ENCODE measurements at regions not wholly inside any gene's neighbourhood (a gene's known extent, or its start where the extent isn't known, plus 50 kb on each side); places are given as distances from the start of the nearest gene placed in this dataset.

DNA sequence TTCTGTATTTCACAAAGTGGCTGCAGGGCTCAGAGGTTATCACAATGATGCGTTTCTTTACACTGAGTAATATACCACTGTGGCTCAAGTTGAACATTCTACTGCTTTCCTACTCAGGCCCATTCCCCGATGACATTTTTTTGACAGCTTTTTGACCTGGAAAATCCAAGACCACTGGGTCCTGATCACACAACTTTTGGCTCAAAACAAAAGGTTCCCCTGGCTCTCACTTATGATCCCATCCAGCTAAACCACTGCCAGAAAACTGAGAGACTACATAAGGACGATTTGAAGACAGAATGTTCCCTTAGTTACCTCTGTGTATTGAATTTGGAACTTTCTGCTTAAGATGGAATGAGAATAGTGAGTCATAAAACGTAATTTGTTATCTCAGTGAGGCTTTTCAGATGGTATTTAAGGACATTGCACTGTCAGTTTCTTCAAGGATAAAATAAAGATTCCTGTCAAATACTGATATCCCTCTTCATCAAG lies 78.0 kb upstream of the FBXL7 start:
- Histone ChIP-seq H3K27ac (peak overlapping the region; percentile 58 to 66 (median 60)), H3K36me3 (no peaks in the 10 kb centered on the region), H3K4me3 (no peak overlapping the region), H3K4me1 (peaks cover 0 to 26% (median 0%) of the 10 kb centered on the region in 3 donors), H3K9me3 (no peaks in the 10 kb centered on the region), H3K27me3 (no peaks in the 10 kb centered on the region)
- peak; percentile 71 for ATAC-seq
- no peak for TF ChIP-seq EP300 (IDR thresholded peaks at IDR 0.05)
- TF ChIP-seq, protein P1, sequence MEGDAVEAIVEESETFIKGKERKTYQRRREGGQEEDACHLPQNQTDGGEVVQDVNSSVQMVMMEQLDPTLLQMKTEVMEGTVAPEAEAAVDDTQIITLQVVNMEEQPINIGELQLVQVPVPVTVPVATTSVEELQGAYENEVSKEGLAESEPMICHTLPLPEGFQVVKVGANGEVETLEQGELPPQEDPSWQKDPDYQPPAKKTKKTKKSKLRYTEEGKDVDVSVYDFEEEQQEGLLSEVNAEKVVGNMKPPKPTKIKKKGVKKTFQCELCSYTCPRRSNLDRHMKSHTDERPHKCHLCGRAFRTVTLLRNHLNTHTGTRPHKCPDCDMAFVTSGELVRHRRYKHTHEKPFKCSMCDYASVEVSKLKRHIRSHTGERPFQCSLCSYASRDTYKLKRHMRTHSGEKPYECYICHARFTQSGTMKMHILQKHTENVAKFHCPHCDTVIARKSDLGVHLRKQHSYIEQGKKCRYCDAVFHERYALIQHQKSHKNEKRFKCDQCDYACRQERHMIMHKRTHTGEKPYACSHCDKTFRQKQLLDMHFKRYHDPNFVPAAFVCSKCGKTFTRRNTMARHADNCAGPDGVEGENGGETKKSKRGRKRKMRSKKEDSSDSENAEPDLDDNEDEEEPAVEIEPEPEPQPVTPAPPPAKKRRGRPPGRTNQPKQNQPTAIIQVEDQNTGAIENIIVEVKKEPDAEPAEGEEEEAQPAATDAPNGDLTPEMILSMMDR (IDR thresholded peaks at IDR 0.05) = no peak
- peak; percentile 71 for TF ChIP-seq POLR2AphosphoS5 (IDR thresholded peaks at IDR 0.05)
- TF ChIP-seq POLR2A (IDR thresholded peaks at IDR 0.05) = no peak
- 32 to 37% methylated on average over 4 of the region's 4 CpGs for WGBS, 2 donors (ENCODE audit: low coverage in 1 of 2)

DNA sequence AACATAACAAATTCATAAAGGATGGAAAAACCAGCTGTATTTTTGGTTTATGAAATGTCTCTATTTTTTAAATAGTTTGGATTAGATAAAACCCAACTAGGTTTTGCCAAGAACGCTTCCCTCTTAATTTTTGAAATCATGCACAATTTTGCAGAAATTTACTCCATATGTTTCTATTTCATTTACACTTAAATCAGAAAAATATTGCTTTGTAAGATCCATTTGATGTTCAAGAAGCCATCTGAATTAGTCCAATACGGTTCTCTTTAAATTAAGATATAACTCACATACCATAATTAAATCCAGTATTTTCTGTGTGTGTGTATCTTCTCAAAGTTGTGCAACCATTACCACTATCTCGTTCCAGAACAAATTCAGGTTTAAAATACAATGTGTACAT lies 78.6 kb upstream of the FBXL7 start:
- Histone ChIP-seq H3K4me1 (peaks cover 0 to 26% (median 0%) of the 10 kb centered on the region in 3 donors), H3K4me3 (no peak overlapping the region), H3K27me3 (no peaks in the 10 kb centered on the region), H3K36me3 (no peaks in the 10 kb centered on the region), H3K27ac (peak overlapping the region in 2 of 4 donors; percentile 58 to 66), H3K9me3 (no peaks in the 10 kb centered on the region)
- ATAC-seq = no peak
- WGBS, 2 donors (ENCODE audit: low coverage in 1 of 2) = 55 to 73% methylated on average over 3 of the region's 3 CpGs
- TF ChIP-seq POLR2AphosphoS5 (IDR thresholded peaks at IDR 0.05) (no peak), POLR2A (IDR thresholded peaks at IDR 0.05) (no peak)

DNA sequence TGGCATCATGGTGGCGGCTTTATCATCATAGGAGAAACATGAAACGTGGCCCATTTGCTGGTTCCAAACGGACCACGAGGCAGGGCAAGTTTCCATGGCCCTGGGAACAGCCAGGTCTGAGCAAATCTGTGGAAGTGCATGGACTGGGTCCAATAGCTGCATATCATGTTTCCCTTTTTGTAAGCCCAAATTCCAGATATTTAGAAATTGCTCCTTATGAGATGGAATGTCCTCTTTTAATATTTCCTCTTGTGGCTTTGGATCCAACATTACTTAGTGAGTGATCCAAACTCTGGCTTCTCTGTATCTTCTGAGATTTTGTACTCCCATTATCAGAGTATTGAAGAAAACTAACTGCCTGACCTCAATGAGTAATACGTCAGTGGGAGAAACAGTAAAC lies 79.8 kb upstream of the FBXL7 start:
- WGBS, 2 donors (ENCODE audit: low coverage in 1 of 2) = 49 to 74% methylated on average over 5 of the region's 5 CpGs
- Histone ChIP-seq H3K36me3 (no peaks in the 10 kb centered on the region), H3K4me3 (no peak overlapping the region), H3K27ac (peak overlapping the region in 2 of 4 donors; percentile 25 to 66), H3K4me1 (peaks cover 0 to 19% (median 0%) of the 10 kb centered on the region in 3 donors), H3K27me3 (no peaks in the 10 kb centered on the region), H3K9me3 (no peaks in the 10 kb centered on the region)
- TF ChIP-seq, protein P1 (IDR thresholded peaks at IDR 0.05) = no peak
- TF ChIP-seq POLR2A (IDR thresholded peaks at IDR 0.05) (no peak), EP300 (IDR thresholded peaks at IDR 0.05) (no peak), POLR2AphosphoS5 (IDR thresholded peaks at IDR 0.05) (no peak)
- peak; percentile 59 for ATAC-seq

DNA sequence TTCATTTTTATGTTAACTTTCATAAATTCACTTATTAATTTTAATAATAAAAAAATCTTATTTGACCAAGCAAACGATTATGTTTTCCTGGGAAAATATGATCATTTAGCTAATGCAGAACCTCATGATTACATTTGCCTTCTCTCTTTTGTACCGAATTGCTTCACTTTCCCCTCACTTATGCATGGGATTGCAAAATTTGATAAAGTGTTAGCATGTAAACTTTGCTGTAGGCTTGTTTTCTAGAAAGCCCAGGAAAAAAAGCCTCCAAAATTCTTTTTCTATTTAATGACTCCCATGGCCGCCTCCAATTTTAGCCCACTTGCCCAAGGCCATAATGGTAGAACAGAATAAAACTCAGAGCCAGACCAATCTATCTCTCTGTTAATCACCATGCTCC lies 82.8 kb upstream of the FBXL7 start:
- 90 to 95% methylated on average over 2 to 3 of the region's 3 CpGs for WGBS, 2 donors (ENCODE audit: low coverage in 1 of 2)
- H3K4me3 ChIP-seq = no peak overlapping the region
- H3K4me1 ChIP-seq = peaks cover 0 to 6% (median 0%) of the 10 kb centered on the region in 3 donors
- no peaks in the 10 kb centered on the region for H3K27me3 ChIP-seq
- TF ChIP-seq POLR2A (IDR thresholded peaks at IDR 0.05) (no peak), EP300 (IDR thresholded peaks at IDR 0.05) (no peak), POLR2AphosphoS5 (IDR thresholded peaks at IDR 0.05) (no peak)
- TF ChIP-seq, protein P1 (IDR thresholded peaks at IDR 0.05) = no peak
- no peaks in the 10 kb centered on the region for H3K36me3 ChIP-seq
- ATAC-seq = no peak
- no peaks in the 10 kb centered on the region for H3K9me3 ChIP-seq
- no peak overlapping the region for H3K27ac ChIP-seq

DNA sequence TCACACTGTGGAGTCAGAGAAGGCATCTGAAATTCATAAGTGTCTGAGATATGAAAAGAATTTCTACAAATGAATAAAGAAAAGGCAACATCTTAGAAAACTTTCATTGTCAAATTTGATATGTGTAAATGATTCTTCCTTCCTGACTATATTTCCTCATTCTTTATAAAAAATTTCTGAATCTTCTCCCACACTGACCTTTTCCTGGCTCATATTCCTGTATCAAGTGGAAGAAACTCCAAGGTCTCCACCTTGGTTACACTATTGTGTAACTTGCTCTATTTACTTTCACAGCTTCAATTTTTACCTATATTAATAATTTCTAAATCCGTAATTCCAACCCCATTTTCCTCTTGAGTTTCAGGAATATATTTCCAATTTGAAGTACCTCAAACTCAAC lies 93.5 kb upstream of the FBXL7 start:
- WGBS, 2 donors (ENCODE audit: low coverage in 1 of 2) = 95 to 100% methylated on average over 1 of the region's 1 CpG
- H3K27me3 ChIP-seq = no peaks in the 10 kb centered on the region
- ATAC-seq = no peak
- H3K9me3 ChIP-seq = peaks cover 0 to 21% (median 0%) of the 10 kb centered on the region in 3 donors
- H3K4me3 ChIP-seq = no peak overlapping the region
- H3K27ac ChIP-seq = no peak overlapping the region
- TF ChIP-seq, protein P1 (IDR thresholded peaks at IDR 0.05) = no peak
- TF ChIP-seq POLR2A (IDR thresholded peaks at IDR 0.05) (no peak), POLR2AphosphoS5 (IDR thresholded peaks at IDR 0.05) (no peak), EP300 (IDR thresholded peaks at IDR 0.05) (no peak)
- no peaks in the 10 kb centered on the region for H3K4me1 ChIP-seq
- H3K36me3 ChIP-seq = no peaks in the 10 kb centered on the region
